ENCODE measurements at regions not wholly inside any gene's neighbourhood (a gene's known extent, or its start where the extent isn't known, plus 50 kb on each side); places are given as distances from the start of the nearest gene placed in this dataset.

- no peak overlapping the region for H3K9ac ChIP-seq (ENCODE audit: insufficient read depth in 1 of 2, low read length in 2 of 2)
- no peaks in the 10 kb centered on the region for H3K27me3 ChIP-seq (ENCODE audit: control insufficient read depth in 3 of 3, insufficient read depth in 3 of 3, low read length in 2 of 3)
- ATAC-seq (ENCODE audit: insufficient read depth, low FRiP score), result no peak
- H3K36me3 ChIP-seq (ENCODE audit: control insufficient read depth in 4 of 4, insufficient read depth in 4 of 4, low read length in 4 of 4), result no peaks in the 10 kb centered on the region
- no peaks in the 10 kb centered on the region for H3K9me3 ChIP-seq (ENCODE audit: control insufficient read depth in 4 of 4, insufficient read depth in 3 of 4, low read length in 3 of 4)
- TF ChIP-seq CTCF (IDR thresholded peaks at IDR 0.05; ENCODE audit: control extremely low read depth, extremely low read depth), result no peak
- H3K27ac ChIP-seq (ENCODE audit: low read depth in 1 of 2, low read length in 1 of 2), result no peak overlapping the region
- 72 to 82% methylated on average over 2 of the region's 2 CpGs for WGBS, 2 donors
- H3K4me3 ChIP-seq, result no peak overlapping the region
- DNase-seq, result peak in 1 of 3 donors; percentile 1
- no peaks in the 10 kb centered on the region for H3K4me1 ChIP-seq (ENCODE audit: control insufficient read depth in 5 of 5, insufficient read depth in 5 of 5, low read length in 5 of 5)
Measured at GRCh38 chr4:104826171-104826570, 320.5 kb upstream of the TET2 start.

- no peaks in the 10 kb centered on the region for H3K27me3 ChIP-seq (ENCODE audit: control insufficient read depth in 3 of 3, insufficient read depth in 3 of 3, low read length in 2 of 3)
- no peak overlapping the region for H3K27ac ChIP-seq (ENCODE audit: low read depth in 1 of 2, low read length in 1 of 2)
- no peaks in the 10 kb centered on the region for H3K9me3 ChIP-seq (ENCODE audit: control insufficient read depth in 4 of 4, insufficient read depth in 3 of 4, low read length in 3 of 4)
- ATAC-seq (ENCODE audit: insufficient read depth, low FRiP score), result no peak
- H3K4me3 ChIP-seq, result no peak overlapping the region
- H3K9ac ChIP-seq (ENCODE audit: insufficient read depth in 1 of 2, low read length in 2 of 2), result no peak overlapping the region
- TF ChIP-seq CTCF (IDR thresholded peaks at IDR 0.05; ENCODE audit: control extremely low read depth, extremely low read depth), result no peak
- no peaks in the 10 kb centered on the region for H3K4me1 ChIP-seq (ENCODE audit: control insufficient read depth in 5 of 5, insufficient read depth in 5 of 5, low read length in 5 of 5)
- DNase-seq, result no peak
- no peaks in the 10 kb centered on the region for H3K36me3 ChIP-seq (ENCODE audit: control insufficient read depth in 4 of 4, insufficient read depth in 4 of 4, low read length in 4 of 4)
Measured at GRCh38 chr4:104829761-104830160, 316.9 kb upstream of the TET2 start.

- 77 to 89% methylated on average over 3 of the region's 3 CpGs for WGBS, 2 donors
- H3K4me3 ChIP-seq, result no peak overlapping the region
- H3K9ac ChIP-seq (ENCODE audit: insufficient read depth in 1 of 2, low read length in 2 of 2), result no peak overlapping the region
- H3K27ac ChIP-seq (ENCODE audit: low read depth in 1 of 2, low read length in 1 of 2), result no peak overlapping the region
- H3K4me1 ChIP-seq (ENCODE audit: control insufficient read depth in 5 of 5, insufficient read depth in 5 of 5, low read length in 5 of 5), result no peaks in the 10 kb centered on the region
- H3K9me3 ChIP-seq (ENCODE audit: control insufficient read depth in 4 of 4, insufficient read depth in 3 of 4, low read length in 3 of 4), result no peaks in the 10 kb centered on the region
- no peaks in the 10 kb centered on the region for H3K27me3 ChIP-seq (ENCODE audit: control insufficient read depth in 3 of 3, insufficient read depth in 3 of 3, low read length in 2 of 3)
- DNase-seq (no peak), ATAC-seq (ENCODE audit: insufficient read depth, low FRiP score) (no peak)
- no peak for TF ChIP-seq CTCF (IDR thresholded peaks at IDR 0.05; ENCODE audit: control extremely low read depth, extremely low read depth)
- no peaks in the 10 kb centered on the region for H3K36me3 ChIP-seq (ENCODE audit: control insufficient read depth in 4 of 4, insufficient read depth in 4 of 4, low read length in 4 of 4)
Measured at GRCh38 chr4:104848597-104849225, 298.0 kb upstream of the TET2 start.

All from lung (tissue), 11 donors.